ENCODE measurements at regions not wholly inside any gene's neighbourhood (a gene's known extent, or its start where the extent isn't known, plus 50 kb on each side); places are given as distances from the start of the nearest gene placed in this dataset.

- Histone ChIP-seq H3K9me3 (ENCODE audit: control insufficient read depth, low read length) (no peaks in the 10 kb centered on the region), H3K4me3 (ENCODE audit: insufficient read depth, low read depth, low read length, poor library complexity, severe bottlenecking) (no peak overlapping the region), H3K27me3 (replicated peaks; ENCODE audit: control insufficient read depth, insufficient read depth, low read length, poor library complexity, severe bottlenecking) (no peaks in the 10 kb centered on the region), H3K27ac (ENCODE audit: insufficient read depth, low read length, poor library complexity, severe bottlenecking) (no peak overlapping the region), H3K36me3 (ENCODE audit: control insufficient read depth, insufficient read depth, low read length) (no peaks in the 10 kb centered on the region), H3K4me1 (ENCODE audit: control insufficient read depth, insufficient read depth, low read length, poor library complexity, severe bottlenecking) (no peaks in the 10 kb centered on the region)
- no peak for DNase-seq
Measured at GRCh38 chr2:198337368-198337767, 533.0 kb downstream of the PLCL1 start.

DNA sequence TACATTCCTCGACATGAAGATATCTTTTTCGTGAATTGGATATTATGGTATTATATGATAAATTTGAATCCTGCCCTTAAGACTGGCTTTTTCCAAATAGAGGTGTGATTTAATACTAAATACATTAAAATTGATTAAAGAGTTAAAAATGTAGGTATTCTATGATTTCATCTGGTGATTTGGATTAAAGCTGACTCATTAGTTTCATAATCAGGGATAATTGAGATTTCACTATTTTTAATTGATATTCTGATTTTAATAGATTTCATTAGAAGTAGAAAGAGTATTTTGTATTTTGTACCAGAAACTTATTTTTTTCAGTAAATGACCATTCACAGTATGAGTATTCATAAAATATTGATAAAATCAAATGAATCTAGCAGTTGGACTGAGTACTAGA is 524.1 kb downstream of the PLCL1 start:
- no peak overlapping the region for H3K27ac ChIP-seq (ENCODE audit: insufficient read depth, low read length, poor library complexity, severe bottlenecking)
- no peak overlapping the region for H3K4me3 ChIP-seq (ENCODE audit: insufficient read depth, low read depth, low read length, poor library complexity, severe bottlenecking)
- peaks cover 13% of the 10 kb centered on the region for H3K4me1 ChIP-seq (ENCODE audit: control insufficient read depth, insufficient read depth, low read length, poor library complexity, severe bottlenecking)
- no peaks in the 10 kb centered on the region for H3K27me3 ChIP-seq (replicated peaks; ENCODE audit: control insufficient read depth, insufficient read depth, low read length, poor library complexity, severe bottlenecking)
- H3K36me3 ChIP-seq (ENCODE audit: control insufficient read depth, insufficient read depth, low read length) = no peaks in the 10 kb centered on the region
- DNase-seq = no peak
- H3K9me3 ChIP-seq (ENCODE audit: control insufficient read depth, low read length) = no peaks in the 10 kb centered on the region

- Histone ChIP-seq H3K36me3 (ENCODE audit: control insufficient read depth, insufficient read depth, low read length) (no peaks in the 10 kb centered on the region), H3K9me3 (ENCODE audit: control insufficient read depth, low read length) (no peaks in the 10 kb centered on the region), H3K27me3 (replicated peaks; ENCODE audit: control insufficient read depth, insufficient read depth, low read length, poor library complexity, severe bottlenecking) (no peaks in the 10 kb centered on the region), H3K27ac (ENCODE audit: insufficient read depth, low read length, poor library complexity, severe bottlenecking) (no peak overlapping the region), H3K4me1 (ENCODE audit: control insufficient read depth, insufficient read depth, low read length, poor library complexity, severe bottlenecking) (peaks cover 13% of the 10 kb centered on the region), H3K4me3 (ENCODE audit: insufficient read depth, low read depth, low read length, poor library complexity, severe bottlenecking) (no peak overlapping the region)
- DNase-seq = no peak
Measured at GRCh38 chr2:198327526-198327925, 523.1 kb downstream of the PLCL1 start.

DNA sequence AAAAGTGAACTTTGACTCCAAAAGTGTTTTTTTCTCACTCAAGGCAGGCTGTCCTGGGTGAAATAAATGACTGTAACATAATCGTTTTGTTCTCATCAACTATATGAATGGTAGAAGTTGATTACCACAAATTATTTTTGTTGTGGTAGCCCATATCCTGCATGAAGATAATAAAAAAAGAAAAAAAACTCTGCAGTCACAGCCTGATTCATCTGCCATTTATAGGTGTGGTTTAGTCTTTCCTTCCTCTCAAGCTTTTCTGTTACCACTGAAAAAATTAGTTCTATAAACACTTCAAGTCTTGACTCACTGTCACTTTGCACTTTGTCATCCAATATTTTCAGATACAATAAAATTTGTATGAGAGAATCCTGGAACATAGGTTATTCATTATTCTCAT is 522.0 kb downstream of the PLCL1 start:
- no peak overlapping the region for H3K27ac ChIP-seq (ENCODE audit: insufficient read depth, low read length, poor library complexity, severe bottlenecking)
- no peaks in the 10 kb centered on the region for H3K36me3 ChIP-seq (ENCODE audit: control insufficient read depth, insufficient read depth, low read length)
- H3K4me1 ChIP-seq (ENCODE audit: control insufficient read depth, insufficient read depth, low read length, poor library complexity, severe bottlenecking) = peaks cover 13% of the 10 kb centered on the region
- H3K9me3 ChIP-seq (ENCODE audit: control insufficient read depth, low read length) = no peaks in the 10 kb centered on the region
- no peaks in the 10 kb centered on the region for H3K27me3 ChIP-seq (replicated peaks; ENCODE audit: control insufficient read depth, insufficient read depth, low read length, poor library complexity, severe bottlenecking)
- DNase-seq = no peak
- H3K4me3 ChIP-seq (ENCODE audit: insufficient read depth, low read depth, low read length, poor library complexity, severe bottlenecking) = no peak overlapping the region

- DNase-seq = no peak
- H3K27me3 ChIP-seq (replicated peaks; ENCODE audit: control insufficient read depth, insufficient read depth, low read length, poor library complexity, severe bottlenecking) = no peaks in the 10 kb centered on the region
Measured at GRCh38 chr2:198325359-198325758, 521.0 kb downstream of the PLCL1 start.

GRCh38 chr2:198324071-198324470 is 519.7 kb downstream of the PLCL1 start:
- no peaks in the 10 kb centered on the region for H3K27me3 ChIP-seq (replicated peaks; ENCODE audit: control insufficient read depth, insufficient read depth, low read length, poor library complexity, severe bottlenecking)
- H3K9me3 ChIP-seq (ENCODE audit: control insufficient read depth, low read length) = no peaks in the 10 kb centered on the region
- peaks cover 13% of the 10 kb centered on the region for H3K4me1 ChIP-seq (ENCODE audit: control insufficient read depth, insufficient read depth, low read length, poor library complexity, severe bottlenecking)
- H3K4me3 ChIP-seq (ENCODE audit: insufficient read depth, low read depth, low read length, poor library complexity, severe bottlenecking) = no peak overlapping the region
- DNase-seq = no peak
- no peaks in the 10 kb centered on the region for H3K36me3 ChIP-seq (ENCODE audit: control insufficient read depth, insufficient read depth, low read length)
- H3K27ac ChIP-seq (ENCODE audit: insufficient read depth, low read length, poor library complexity, severe bottlenecking) = no peak overlapping the region

More at GRCh38 chr2:198325359-198325758, 521.0 kb downstream of the PLCL1 start:
- Histone ChIP-seq H3K36me3 (ENCODE audit: control insufficient read depth, insufficient read depth, low read length) (no peaks in the 10 kb centered on the region), H3K27ac (ENCODE audit: insufficient read depth, low read length, poor library complexity, severe bottlenecking) (no peak overlapping the region), H3K4me1 (ENCODE audit: control insufficient read depth, insufficient read depth, low read length, poor library complexity, severe bottlenecking) (peaks cover 13% of the 10 kb centered on the region), H3K4me3 (ENCODE audit: insufficient read depth, low read depth, low read length, poor library complexity, severe bottlenecking) (no peak overlapping the region), H3K9me3 (ENCODE audit: control insufficient read depth, low read length) (no peaks in the 10 kb centered on the region)

GRCh38 chr2:198322275-198322674 is 517.9 kb downstream of the PLCL1 start:
- no peaks in the 10 kb centered on the region for H3K36me3 ChIP-seq (ENCODE audit: control insufficient read depth, insufficient read depth, low read length)
- H3K4me1 ChIP-seq (ENCODE audit: control insufficient read depth, insufficient read depth, low read length, poor library complexity, severe bottlenecking) = peaks cover 13% of the 10 kb centered on the region
- no peak for DNase-seq
- no peak overlapping the region for H3K4me3 ChIP-seq (ENCODE audit: insufficient read depth, low read depth, low read length, poor library complexity, severe bottlenecking)
- no peak overlapping the region for H3K27ac ChIP-seq (ENCODE audit: insufficient read depth, low read length, poor library complexity, severe bottlenecking)
- H3K27me3 ChIP-seq (replicated peaks; ENCODE audit: control insufficient read depth, insufficient read depth, low read length, poor library complexity, severe bottlenecking) = no peaks in the 10 kb centered on the region
- no peaks in the 10 kb centered on the region for H3K9me3 ChIP-seq (ENCODE audit: control insufficient read depth, low read length)

- H3K27ac ChIP-seq (ENCODE audit: insufficient read depth, low read length, poor library complexity, severe bottlenecking) = no peak overlapping the region
- H3K4me3 ChIP-seq (ENCODE audit: insufficient read depth, low read depth, low read length, poor library complexity, severe bottlenecking) = no peak overlapping the region
- H3K4me1 ChIP-seq (ENCODE audit: control insufficient read depth, insufficient read depth, low read length, poor library complexity, severe bottlenecking) = peaks cover 9% of the 10 kb centered on the region
- no peaks in the 10 kb centered on the region for H3K9me3 ChIP-seq (ENCODE audit: control insufficient read depth, low read length)
- no peak for DNase-seq
- H3K36me3 ChIP-seq (ENCODE audit: control insufficient read depth, insufficient read depth, low read length) = no peaks in the 10 kb centered on the region
- H3K27me3 ChIP-seq (replicated peaks; ENCODE audit: control insufficient read depth, insufficient read depth, low read length, poor library complexity, severe bottlenecking) = no peaks in the 10 kb centered on the region
Measured at GRCh38 chr2:198321522-198322088, 517.2 kb downstream of the PLCL1 start.

DNA sequence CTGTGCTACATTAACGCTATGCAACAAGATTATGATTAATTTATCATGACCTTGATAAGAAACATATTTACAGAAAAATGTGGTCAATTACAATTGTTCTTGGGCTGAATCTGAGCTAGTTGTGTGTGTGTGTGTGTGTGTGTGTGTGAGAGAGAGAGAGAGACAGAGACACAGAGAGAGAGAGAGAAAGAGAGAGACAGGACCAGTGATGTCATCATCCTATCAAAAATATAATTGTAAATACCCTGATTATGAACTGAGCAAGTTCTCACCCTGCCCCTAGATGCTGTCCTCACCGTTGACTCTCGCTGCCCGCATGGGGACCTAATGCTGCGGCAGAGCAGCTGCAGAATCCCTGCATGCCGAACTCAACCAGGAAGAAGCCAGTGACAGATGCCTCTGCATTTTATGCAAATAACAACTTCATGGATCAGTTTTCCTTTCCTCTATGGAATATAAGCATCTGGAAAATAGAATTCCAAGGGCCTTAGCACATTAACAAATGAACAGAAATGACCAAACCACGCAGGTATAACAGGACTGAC is 512.5 kb downstream of the PLCL1 start:
- no peaks in the 10 kb centered on the region for H3K4me1 ChIP-seq (ENCODE audit: control insufficient read depth, insufficient read depth, low read length, poor library complexity, severe bottlenecking)
- no peak overlapping the region for H3K27ac ChIP-seq (ENCODE audit: insufficient read depth, low read length, poor library complexity, severe bottlenecking)
- no peaks in the 10 kb centered on the region for H3K36me3 ChIP-seq (ENCODE audit: control insufficient read depth, insufficient read depth, low read length)
- no peak overlapping the region for H3K4me3 ChIP-seq (ENCODE audit: insufficient read depth, low read depth, low read length, poor library complexity, severe bottlenecking)
- DNase-seq = no peak
- H3K27me3 ChIP-seq (replicated peaks; ENCODE audit: control insufficient read depth, insufficient read depth, low read length, poor library complexity, severe bottlenecking) = no peaks in the 10 kb centered on the region
- no peaks in the 10 kb centered on the region for H3K9me3 ChIP-seq (ENCODE audit: control insufficient read depth, low read length)

DNA sequence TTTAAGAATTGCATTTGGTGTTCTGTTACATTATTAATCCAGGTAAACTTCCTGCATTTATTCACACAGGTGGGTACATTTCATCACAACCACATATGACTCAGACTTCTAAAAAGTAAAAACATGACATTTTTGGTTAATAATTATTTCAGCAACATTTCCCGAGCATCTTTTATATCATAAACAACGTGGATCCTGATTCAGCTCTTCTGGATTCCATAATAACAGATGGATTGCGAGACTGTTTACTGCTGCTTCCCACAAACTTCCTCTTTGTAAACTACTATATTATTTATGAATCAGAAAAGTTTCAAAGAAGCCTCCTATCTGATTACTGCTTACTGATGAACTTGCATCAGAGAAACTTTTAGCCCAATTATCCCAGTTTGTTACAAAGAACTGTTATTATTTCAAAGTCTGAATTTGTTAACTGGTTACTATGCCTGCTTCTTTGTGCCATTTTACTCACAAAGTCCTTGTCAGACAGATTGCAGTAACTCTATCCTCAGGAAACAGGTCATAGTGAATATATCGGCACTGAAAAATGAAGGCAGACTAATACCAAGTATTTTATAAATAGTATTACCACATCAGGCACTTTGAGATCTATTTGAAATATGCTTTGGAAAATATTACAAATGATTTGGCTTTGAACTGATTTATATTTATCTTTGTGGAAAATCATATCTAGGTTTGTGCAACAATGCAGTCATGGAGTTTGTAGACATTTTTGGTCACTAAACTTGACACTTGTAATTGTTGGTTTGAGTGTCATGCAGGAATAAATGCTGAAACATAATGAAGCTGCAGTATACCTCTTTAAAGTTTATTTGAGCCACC is 511.6 kb downstream of the PLCL1 start:
- H3K4me1 ChIP-seq (ENCODE audit: control insufficient read depth, insufficient read depth, low read length, poor library complexity, severe bottlenecking) = no peaks in the 10 kb centered on the region
- H3K27me3 ChIP-seq (replicated peaks; ENCODE audit: control insufficient read depth, insufficient read depth, low read length, poor library complexity, severe bottlenecking) = no peaks in the 10 kb centered on the region
- H3K27ac ChIP-seq (ENCODE audit: insufficient read depth, low read length, poor library complexity, severe bottlenecking) = no peak overlapping the region
- no peaks in the 10 kb centered on the region for H3K36me3 ChIP-seq (ENCODE audit: control insufficient read depth, insufficient read depth, low read length)
- H3K9me3 ChIP-seq (ENCODE audit: control insufficient read depth, low read length) = no peaks in the 10 kb centered on the region
- no peak for DNase-seq
- H3K4me3 ChIP-seq (ENCODE audit: insufficient read depth, low read depth, low read length, poor library complexity, severe bottlenecking) = no peak overlapping the region

All from effector memory CD4-positive, alpha-beta T cell (primary cell).